AG04449 (cell line): ENCODE measurements at regions not wholly inside any gene's neighbourhood (a gene's known extent, or its start where the extent isn't known, plus 50 kb on each side); places are given as distances from the start of the nearest gene placed in this dataset.

ENCODE experiments used
- CTCF ChIA-PET: fragments of 350-600 bp; formaldehyde crosslinking; extraction: SDS; loops from one replicate; lab custom pipeline; 2021; ENCODE audit warnings: antibody characterized with exemption; lab: Yijun Ruan, JAX
- POLR2A ChIA-PET: fragments of 400-600, 350-600 bp; formaldehyde crosslinking; extraction: SDS; loops from one replicate; lab custom pipeline; 2020; ENCODE audit warnings: antibody characterized with exemption, inconsistent platforms; lab: Yijun Ruan, JAX
- DNase-seq: peaks from one replicate; pipeline ENCODE4 v3.0.0-alpha.2; 2010; ENCODE audit warnings: low read depth, low spot score
- H3K4me3 ChIP-seq: 2 replicates; pipeline ENCODE4 v1.5.1; 2011; ENCODE audit warnings: low read depth, mild to moderate bottlenecking, control low read depth, low read length
- TF ChIP-seq, protein P1 (sequence below): IDR thresholded peaks from one replicate; pipeline ENCODE4 v1.5.1; 2011; ENCODE audit warnings: mild to moderate bottlenecking, moderate library complexity, low read length, control low read depth, inconsistent platforms; ENCODE audit not compliant: insufficient read depth; ENCODE audit errors: missing control alignments

DNA sequence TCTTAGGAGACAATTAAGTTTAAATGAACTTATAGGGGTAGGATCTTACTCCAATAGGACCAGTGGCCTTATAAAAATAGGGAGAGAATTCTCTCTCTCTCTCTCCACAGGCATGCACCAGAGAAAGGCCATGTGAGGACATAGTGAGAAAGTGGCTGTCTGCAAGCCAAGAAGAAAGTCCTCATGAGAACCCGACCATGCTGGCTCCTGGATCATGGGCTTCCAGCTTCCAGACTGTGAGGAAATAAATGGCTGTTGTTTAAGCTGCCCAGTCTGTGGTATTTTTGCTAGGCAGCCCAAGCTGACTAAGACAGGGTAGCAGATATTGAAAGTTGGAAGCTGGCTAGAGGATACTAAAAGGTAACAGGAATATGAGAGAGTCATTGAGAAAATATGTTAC lies 454.0 kb downstream of the NBAS start:
- ChIA-PET CTCF (no interaction called here), POLR2A (no interaction called here)
- no peak overlapping the region for H3K4me3 ChIP-seq
- TF ChIP-seq, protein P1, sequence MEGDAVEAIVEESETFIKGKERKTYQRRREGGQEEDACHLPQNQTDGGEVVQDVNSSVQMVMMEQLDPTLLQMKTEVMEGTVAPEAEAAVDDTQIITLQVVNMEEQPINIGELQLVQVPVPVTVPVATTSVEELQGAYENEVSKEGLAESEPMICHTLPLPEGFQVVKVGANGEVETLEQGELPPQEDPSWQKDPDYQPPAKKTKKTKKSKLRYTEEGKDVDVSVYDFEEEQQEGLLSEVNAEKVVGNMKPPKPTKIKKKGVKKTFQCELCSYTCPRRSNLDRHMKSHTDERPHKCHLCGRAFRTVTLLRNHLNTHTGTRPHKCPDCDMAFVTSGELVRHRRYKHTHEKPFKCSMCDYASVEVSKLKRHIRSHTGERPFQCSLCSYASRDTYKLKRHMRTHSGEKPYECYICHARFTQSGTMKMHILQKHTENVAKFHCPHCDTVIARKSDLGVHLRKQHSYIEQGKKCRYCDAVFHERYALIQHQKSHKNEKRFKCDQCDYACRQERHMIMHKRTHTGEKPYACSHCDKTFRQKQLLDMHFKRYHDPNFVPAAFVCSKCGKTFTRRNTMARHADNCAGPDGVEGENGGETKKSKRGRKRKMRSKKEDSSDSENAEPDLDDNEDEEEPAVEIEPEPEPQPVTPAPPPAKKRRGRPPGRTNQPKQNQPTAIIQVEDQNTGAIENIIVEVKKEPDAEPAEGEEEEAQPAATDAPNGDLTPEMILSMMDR: no peak
- no peak for DNase-seq

DNA sequence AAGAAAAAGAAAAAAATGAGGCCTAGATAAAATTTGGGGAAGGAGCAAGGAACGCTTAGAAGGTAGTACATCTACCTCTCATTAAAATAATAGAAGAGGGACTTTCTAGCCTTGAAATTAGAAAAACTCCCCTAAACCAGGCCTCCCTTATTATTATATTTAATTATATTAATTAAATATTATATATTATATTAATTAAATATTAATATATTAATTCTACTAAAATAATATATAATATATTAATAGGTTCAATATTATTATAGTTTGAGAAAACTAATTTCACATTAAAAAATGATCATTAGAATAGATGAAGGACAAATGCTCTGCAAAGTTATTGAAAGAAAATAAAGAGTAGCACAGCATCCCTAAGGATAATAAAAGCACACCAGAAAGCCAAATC lies 449.4 kb downstream of the NBAS start:
- TF ChIP-seq, protein P1: no peak
- CTCF ChIA-PET: no interaction called here
- DNase-seq: no peak
- H3K4me3 ChIP-seq: no peak overlapping the region
- POLR2A ChIA-PET: no interaction called here

DNA sequence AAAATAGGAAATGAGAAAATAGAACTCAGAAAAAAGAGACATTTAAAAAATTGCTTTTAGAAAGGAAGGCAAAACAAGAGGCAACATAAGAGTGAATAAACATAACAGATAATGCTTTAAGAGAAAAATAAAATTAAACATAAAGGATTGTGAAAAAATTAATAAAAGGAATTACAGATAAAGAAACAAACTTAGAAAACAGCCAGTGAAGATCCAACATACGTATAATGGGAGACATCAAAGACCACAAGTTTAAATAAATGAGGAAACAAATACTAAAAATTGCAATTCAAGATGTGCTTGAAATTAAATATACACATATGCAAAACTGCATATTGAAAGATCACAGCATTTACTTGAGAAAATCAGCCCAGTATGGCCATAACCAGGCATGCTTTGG lies 448.9 kb downstream of the NBAS start:
- ChIA-PET POLR2A (no interaction called here), CTCF (no interaction called here)
- DNase-seq: no peak
- no peak overlapping the region for H3K4me3 ChIP-seq
- TF ChIP-seq, protein P1: no peak

DNA sequence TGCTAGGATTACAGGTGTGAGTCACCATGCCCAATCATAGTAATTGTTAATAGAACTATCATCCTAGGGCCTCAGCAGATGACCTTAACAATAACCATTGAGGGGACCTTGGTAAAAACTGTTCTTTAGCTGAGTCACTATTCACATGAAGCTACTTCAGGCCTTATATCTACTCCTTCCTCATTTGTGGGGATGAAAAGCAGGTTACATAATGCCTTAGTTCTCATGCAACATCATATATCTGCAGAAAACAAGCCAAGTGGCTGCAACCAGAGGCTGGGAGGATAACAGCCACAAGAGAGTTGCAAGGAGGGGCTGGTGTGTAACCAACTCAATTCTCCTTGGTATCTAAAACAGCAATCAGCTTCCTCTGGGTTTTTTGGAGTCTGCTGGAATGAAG lies 445.4 kb downstream of the NBAS start:
- TF ChIP-seq, protein P1: no peak
- CTCF ChIA-PET: no interaction called here
- H3K4me3 ChIP-seq: no peak overlapping the region
- POLR2A ChIA-PET: no interaction called here
- no peak for DNase-seq

DNA sequence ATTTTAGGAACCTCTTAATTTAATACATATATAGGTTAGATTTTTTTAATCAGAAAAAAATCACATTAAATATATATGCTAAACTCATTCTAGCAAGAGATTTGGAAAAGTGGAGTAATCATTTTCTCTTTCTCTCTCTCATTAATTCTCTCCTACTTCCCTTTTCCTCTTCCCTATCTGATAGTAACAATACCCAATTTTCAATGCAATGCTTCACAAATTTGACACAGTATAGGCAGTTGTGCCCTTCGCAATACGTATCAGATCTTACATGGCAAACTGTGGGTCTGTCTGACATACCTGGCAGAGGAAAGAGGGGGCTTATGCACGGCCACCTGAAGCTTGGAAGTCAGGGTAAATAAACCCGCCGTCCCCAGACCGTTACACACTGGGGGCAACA lies 444.3 kb downstream of the NBAS start:
- TF ChIP-seq, protein P1: no peak
- H3K4me3 ChIP-seq: no peak overlapping the region
- POLR2A ChIA-PET: no interaction called here
- CTCF ChIA-PET: no interaction called here
- DNase-seq: no peak
